GM23338 (cell line): ENCODE measurements at regions not wholly inside any gene's neighbourhood (a gene's known extent, or its start where the extent isn't known, plus 50 kb on each side); places are given as distances from the start of the nearest gene placed in this dataset.
"Not testable (repeated sequence)": the region's sequence is repeated elsewhere in the genome, so short reads cannot be mapped to it uniquely, and the experiment has no call there.

ENCODE experiments used
- ATAC-seq: fragments of 200-7000 bp; cut with Tn5 transposase; 3 replicates; pipeline ENCODE4 v1.9.1; 2020
- DNase-seq: peaks from one replicate; pipeline ENCODE4 v3.0.0-alpha.2; 2015; ENCODE audit warnings: low spot score
- H2AFZ ChIP-seq: fragments of 200-600 bp; sonication (generic); 2 replicates; pipeline ENCODE4 v1.8.0; 2016; ENCODE audit warnings: antibody characterized with exemption, mild to moderate bottlenecking, moderate library complexity
- H3F3A ChIP-seq: fragments of 200-600 bp; sonication (generic); replicated peaks from 2 replicates; pipeline ENCODE4 v1.8.0; 2017; ENCODE audit warnings: antibody characterized with exemption, mixed run types, low read depth
- H3K27ac ChIP-seq: fragments of 200-600 bp; sonication (generic); 2 replicates; pipeline ENCODE4 v1.6.1; 2016; ENCODE audit warnings: low read depth
- H3K27me3 ChIP-seq: fragments of 200-600 bp; sonication (generic); 2 replicates; pipeline ENCODE4 v1.8.0; 2016; ENCODE audit warnings: mild to moderate bottlenecking, mixed run types, moderate library complexity; ENCODE audit not compliant: insufficient read depth
- H3K36me3 ChIP-seq: fragments of 200-600 bp; sonication (generic); 2 replicates; pipeline ENCODE4 v1.8.0; 2016; ENCODE audit warnings: mild to moderate bottlenecking; ENCODE audit not compliant: insufficient read depth
- H3K4me1 ChIP-seq: fragments of 200-600 bp; sonication (generic); 2 replicates; pipeline ENCODE4 v1.8.0; 2016; ENCODE audit warnings: mild to moderate bottlenecking, moderate library complexity; ENCODE audit not compliant: insufficient read depth
- H3K4me2 ChIP-seq: fragments of 200-600 bp; sonication (generic); 2 replicates; pipeline ENCODE4 v1.7.1; 2017; ENCODE audit warnings: mixed run types
- H3K4me3 ChIP-seq: fragments of 200-600 bp; sonication (generic); 2 replicates; pipeline ENCODE4 v1.6.1; 2016; ENCODE audit warnings: mixed run types
- H3K79me2 ChIP-seq: fragments of 200-600 bp; sonication (generic); replicated peaks from 2 replicates; pipeline ENCODE4 v1.8.0; 2017; ENCODE audit warnings: mild to moderate bottlenecking; ENCODE audit not compliant: insufficient read depth
- H3K9me2 ChIP-seq: fragments of 200-600 bp; sonication (generic); 2 replicates; pipeline ENCODE4 v1.8.0; 2017; ENCODE audit not compliant: insufficient read depth
- H4K20me1 ChIP-seq: fragments of 200-600 bp; sonication (generic); replicated peaks from 2 replicates; pipeline ENCODE4 v1.8.0; 2017; ENCODE audit warnings: mild to moderate bottlenecking; ENCODE audit not compliant: insufficient read depth
- H3K27ac Mint-ChIP-seq: 2 replicates; pipeline ENCODE4 v1.8.0; 2020; ENCODE audit warnings: inconsistent platforms, mild to moderate bottlenecking, moderate library complexity, mixed read lengths
- H3K27me3 Mint-ChIP-seq: 3 replicates; pipeline ENCODE4 v1.8.0; 2022; ENCODE audit warnings: low read depth, mild to moderate bottlenecking, moderate library complexity, mixed read lengths, inconsistent platforms; ENCODE audit not compliant: insufficient read depth, poor library complexity
- H3K36me3 Mint-ChIP-seq: 3 replicates; pipeline ENCODE4 v1.8.0; 2021; ENCODE audit warnings: low read depth, mild to moderate bottlenecking, inconsistent platforms, moderate library complexity, mixed read lengths
- H3K4me1 Mint-ChIP-seq: 3 replicates; pipeline ENCODE4 v1.8.0; 2020; ENCODE audit warnings: mild to moderate bottlenecking, inconsistent platforms, mixed read lengths
- H3K4me3 Mint-ChIP-seq: 3 replicates; pipeline ENCODE4 v1.8.0; 2021; ENCODE audit warnings: moderate library complexity, mild to moderate bottlenecking, inconsistent platforms, mixed read lengths
- H3K9me3 Mint-ChIP-seq: 3 replicates; pipeline ENCODE4 v1.8.0; 2020; ENCODE audit warnings: moderate library complexity, mild to moderate bottlenecking, inconsistent platforms, mixed read lengths
- CREB1 ChIP-seq: fragments of 250-450 bp; sonication (Bioruptor Pico); IDR thresholded peaks from 2 replicates; pipeline ENCODE4 v1.5.0; 2020; ENCODE audit warnings: low read depth, mild to moderate bottlenecking, moderate library complexity
- CTCF ChIP-seq, 2 experiments: fragments of 200-600 bp in 1 of 2; sonication (generic) in 1 of 2; conservative IDR thresholded peaks; 2 replicates each; pipeline versions ENCODE4 v1.5.1 to v1.6.1; 2016 to 2017; ENCODE audit warnings: antibody characterized with exemption in 2 of 2, low read depth in 2 of 2, mild to moderate bottlenecking in 2 of 2, moderate library complexity in 1 of 2
- EZH2 ChIP-seq: fragments of 200-600 bp; sonication (generic); IDR thresholded peaks from one replicate; pipeline ENCODE4 v1.8.0; 2017; ENCODE audit warnings: antibody characterized with exemption, mild to moderate bottlenecking, low read depth; ENCODE audit not compliant: unreplicated experiment
- JUNB ChIP-seq: IDR thresholded peaks from one replicate; pipeline ENCODE4 v1.6.1; 2016; ENCODE audit warnings: antibody characterized with exemption; ENCODE audit not compliant: unreplicated experiment
- NANOG ChIP-seq: IDR thresholded peaks from 2 replicates; pipeline ENCODE4 v1.6.1; 2016; ENCODE audit warnings: antibody characterized with exemption, borderline replicate concordance
- REST ChIP-seq: IDR thresholded peaks from one replicate; pipeline ENCODE4 v1.6.1; 2018; ENCODE audit warnings: antibody characterized with exemption; ENCODE audit not compliant: unreplicated experiment
- STAT1 ChIP-seq: IDR thresholded peaks from one replicate; pipeline ENCODE4 v1.6.1; 2016; ENCODE audit warnings: antibody characterized with exemption; ENCODE audit not compliant: unreplicated experiment
- ZNF114 ChIP-seq: fragments of 250-450 bp; sonication (Bioruptor Pico); IDR thresholded peaks from 2 replicates; pipeline ENCODE4 v1.5.0; 2020; ENCODE audit warnings: mild to moderate bottlenecking, moderate library complexity
- ZNF331 ChIP-seq: fragments of 250-450 bp; sonication (Bioruptor Pico); IDR thresholded peaks from 2 replicates; pipeline ENCODE4 v1.5.0; 2020; ENCODE audit warnings: low read depth, mild to moderate bottlenecking, moderate library complexity
- ZNF462 ChIP-seq: fragments of 250-450 bp; sonication (Bioruptor Pico); IDR thresholded peaks from 2 replicates; pipeline ENCODE4 v1.5.0; 2020; ENCODE audit warnings: mild to moderate bottlenecking, moderate library complexity

GRCh38 chr5:90040082-90040481 is 369.5 kb downstream of the CETN3 start:
- not testable (repeated sequence) for H3K4me3 ChIP-seq, H3K4me2 ChIP-seq, H3K79me2 ChIP-seq, H3K4me1 ChIP-seq, H4K20me1 ChIP-seq, H3K9me2 ChIP-seq, H3F3A ChIP-seq, H3K36me3 Mint-ChIP-seq, H3K4me3 Mint-ChIP-seq, DNase-seq, H2AFZ ChIP-seq, ATAC-seq, H3K27ac ChIP-seq, H3K27ac Mint-ChIP-seq, H3K4me1 Mint-ChIP-seq, H3K27me3 ChIP-seq, H3K27me3 Mint-ChIP-seq, H3K36me3 ChIP-seq
- H3K9me3 Mint-ChIP-seq = peaks cover 35% of the 10 kb centered on the region

- H3K27ac ChIP-seq = no peak overlapping the region
- H3K36me3 Mint-ChIP-seq = 0 out of 3 replicates have a peak, but pooled peaks cover 3% of the 10 kb centered on the region
- TF ChIP-seq ZNF331 (CRISPR knock-in tag) (no peak), CTCF (conservative IDR thresholded peaks at IDR 0.05; ENCODE audit: low read depth in 2 of 2) (no peak), ZNF462 (no peak), STAT1 (no peak), EZH2 (no peak), ZNF114 (CRISPR knock-in tag) (no peak), REST (no peak), NANOG (no peak), JUNB (no peak), CREB1 (CRISPR knock-in tag) (no peak)
Measured at GRCh38 chr5:90037646-90038045, 371.9 kb downstream of the CETN3 start.

More at GRCh38 chr5:90037646-90038045, 371.9 kb downstream of the CETN3 start:
- no peak for ATAC-seq
- H3K4me1 Mint-ChIP-seq = no peaks in the 10 kb centered on the region
- Histone ChIP-seq H3K36me3 (no peaks in the 10 kb centered on the region), H4K20me1 (no peaks in the 10 kb centered on the region), H2AFZ (no peak overlapping the region), H3K4me1 (no peaks in the 10 kb centered on the region), H3F3A (no peaks in the 10 kb centered on the region), H3K4me2 (no peak overlapping the region), H3K4me3 (no peak overlapping the region), H3K9me2 (no peaks in the 10 kb centered on the region; the same call in 1 of the 2 replicates), H3K27me3 (no peaks in the 10 kb centered on the region), H3K79me2 (no peaks in the 10 kb centered on the region)
- no peaks in the 10 kb centered on the region for H3K27me3 Mint-ChIP-seq
- H3K9me3 Mint-ChIP-seq = peaks cover 12% of the 10 kb centered on the region; the same call in 2 of the 3 replicates
- no peak overlapping the region for H3K27ac Mint-ChIP-seq
- H3K4me3 Mint-ChIP-seq = no peak overlapping the region
- DNase-seq = no peak
